NCI-H2227 (cell line): ENCODE measurements at regions not wholly inside any gene's neighbourhood (a gene's known extent, or its start where the extent isn't known, plus 50 kb on each side); places are given as distances from the start of the nearest gene placed in this dataset.
"Not testable (repeated sequence)": the region's sequence is repeated elsewhere in the genome, so short reads cannot be mapped to it uniquely, and the experiment has no call there.

Experiments
- DNase-seq: peaks from one replicate; lab custom pipeline; 2025; ENCODE audit not compliant: unreplicated experiment; lab: John Stamatoyannopoulos, UW

DNA sequence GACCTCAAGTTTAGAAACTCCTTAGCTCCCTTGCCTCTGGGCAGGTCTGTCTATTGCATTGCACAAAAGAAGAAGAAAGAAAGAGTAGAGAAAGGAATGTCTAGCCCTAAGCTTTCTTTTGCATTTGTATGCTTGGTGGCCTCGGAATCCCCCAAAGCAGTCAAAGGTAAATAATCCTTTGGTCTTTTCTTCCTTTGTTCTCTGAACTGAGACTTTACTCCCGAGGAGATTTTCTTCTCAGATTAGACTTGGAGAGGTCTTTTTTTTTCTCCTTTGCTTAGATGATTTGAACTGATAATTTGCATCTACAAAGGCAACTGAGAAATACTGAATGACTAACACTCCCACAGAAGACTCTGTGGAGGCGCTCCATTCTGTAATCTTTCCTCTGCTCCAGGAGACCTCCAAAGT, 93.2 kb downstream of the AKR1D1 start:
- DNase-seq, result no peak

DNA sequence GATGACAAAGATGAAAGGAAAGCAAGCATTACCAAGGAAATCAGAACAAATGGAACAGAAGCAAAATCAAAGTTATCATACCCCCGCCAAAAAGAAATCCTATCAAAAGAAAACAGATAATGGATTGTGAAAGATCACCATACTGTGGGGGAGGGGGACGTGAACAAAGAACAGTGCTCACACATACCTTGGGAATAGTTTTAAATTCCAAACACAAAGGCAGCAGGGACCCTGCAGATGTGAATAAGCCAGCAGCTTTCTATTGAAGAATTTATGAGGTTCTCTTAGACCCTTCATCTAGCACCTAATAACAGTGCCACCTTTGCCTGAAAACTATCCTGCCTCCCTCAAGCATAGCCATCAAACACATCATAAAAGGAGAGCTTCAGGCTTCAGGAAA, 94.0 kb downstream of the AKR1D1 start:
- no peak for DNase-seq

GRCh38 chr7:138170959-138171703, 94.9 kb downstream of the AKR1D1 start:
- DNase-seq, result no peak

DNA sequence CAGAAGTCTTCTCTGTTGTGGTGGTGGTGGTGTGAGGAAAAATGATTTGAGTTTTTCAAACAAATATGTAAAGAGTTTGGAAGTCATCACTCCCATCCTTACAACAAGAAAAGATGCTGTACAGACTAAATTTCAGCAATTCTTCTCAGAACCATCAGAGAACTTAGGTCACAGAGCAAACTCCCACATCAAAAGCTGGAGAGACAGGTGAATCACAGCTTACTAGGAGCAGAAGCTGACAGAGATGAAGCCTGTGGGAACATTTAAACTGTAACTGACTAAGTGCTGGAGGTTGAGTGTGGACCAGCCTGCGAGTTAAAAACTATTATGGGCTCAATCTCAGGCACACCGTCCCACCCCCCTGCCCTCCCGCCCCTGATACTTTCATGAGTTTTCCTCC, 97.3 kb downstream of the AKR1D1 start:
- DNase-seq, result no peak

DNA sequence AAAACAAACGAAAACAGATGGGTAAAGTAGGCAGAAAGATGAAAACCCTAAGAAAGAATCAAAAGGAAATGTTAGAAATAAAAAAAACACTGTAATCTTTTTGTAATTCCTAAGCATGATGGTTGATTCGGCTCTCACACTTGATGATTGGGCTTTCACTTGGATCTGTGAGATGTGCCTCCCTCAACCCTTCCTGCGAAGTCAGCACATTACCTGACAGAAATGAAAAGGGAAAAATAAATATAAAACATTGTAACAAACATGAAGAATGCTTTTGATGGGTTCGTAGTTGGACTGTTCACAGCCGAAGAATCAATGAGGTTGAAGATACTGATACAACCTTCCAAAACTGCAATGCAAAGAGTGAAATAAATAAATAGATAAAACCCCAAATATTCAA, 99.8 kb downstream of the AKR1D1 start:
- DNase-seq, result no peak

DNA sequence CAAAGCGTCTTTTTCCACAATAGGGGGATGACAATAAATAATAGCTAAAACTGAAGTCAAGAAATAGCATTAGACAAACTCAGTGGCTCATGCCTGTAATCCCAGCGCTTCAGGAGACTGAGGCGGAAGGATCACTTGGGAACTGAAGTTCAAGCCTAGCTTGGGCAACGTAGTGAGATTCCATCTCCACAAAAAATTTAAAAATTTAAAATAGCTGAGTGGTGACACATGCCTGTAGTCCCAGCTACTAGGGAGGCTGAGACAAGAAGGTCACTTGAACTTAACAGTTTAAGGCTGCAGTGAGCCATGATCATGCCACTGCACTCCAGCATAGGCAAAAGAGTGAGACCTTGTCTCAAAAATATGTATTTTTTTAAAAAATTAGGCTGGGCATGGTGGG, 107.9 kb downstream of the AKR1D1 start:
- DNase-seq, result no peak

- DNase-seq, result no peak
Observed at GRCh38 chr7:138185132-138185908, 109.1 kb downstream of the AKR1D1 start.

DNA sequence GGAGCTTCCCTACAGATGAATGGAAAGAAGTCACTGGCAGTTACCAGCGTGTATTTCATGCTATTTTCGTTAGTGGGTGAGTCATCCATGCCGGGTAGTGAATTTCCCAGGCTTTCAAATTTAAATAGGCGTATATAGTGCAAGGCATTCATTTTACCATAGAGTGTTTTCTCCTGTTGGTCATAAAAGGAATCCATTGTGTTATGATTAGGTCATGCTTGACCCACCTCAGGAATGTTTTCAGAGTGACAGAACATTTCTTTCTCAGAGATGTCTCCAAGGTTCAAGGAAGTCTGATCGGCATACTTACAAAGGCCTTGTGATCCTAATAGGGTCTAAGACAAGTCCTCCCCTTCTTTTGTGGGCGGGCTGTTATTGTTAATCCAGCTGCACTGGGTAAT, 110.7 kb downstream of the AKR1D1 start:
- no peak for DNase-seq

GRCh38 chr7:138188290-138188858, 112.1 kb downstream of the AKR1D1 start:
- DNase-seq, result no peak

GRCh38 chr7:138194567-138194966, 118.3 kb downstream of the AKR1D1 start:
- DNase-seq, result no peak

DNA sequence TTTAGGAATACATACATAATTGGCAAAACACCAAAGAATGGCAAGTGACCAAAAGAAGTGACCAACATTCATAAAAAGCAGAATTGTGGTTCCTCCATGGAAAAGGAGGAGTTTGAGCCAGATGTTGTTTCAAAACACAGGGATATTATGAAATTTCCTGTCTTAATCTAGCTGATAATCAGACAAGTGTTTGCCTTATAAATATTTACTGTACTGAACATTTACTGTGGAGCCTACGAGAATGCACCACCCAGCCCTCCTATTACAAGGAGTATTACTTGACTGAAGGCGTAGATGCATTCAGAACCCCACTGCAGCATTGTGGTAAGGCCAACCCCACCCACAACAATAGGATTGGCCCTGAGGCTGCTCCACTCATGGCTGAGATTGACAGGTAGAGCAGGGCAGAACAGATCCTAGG, 118.9 kb downstream of the AKR1D1 start:
- no peak for DNase-seq

DNA sequence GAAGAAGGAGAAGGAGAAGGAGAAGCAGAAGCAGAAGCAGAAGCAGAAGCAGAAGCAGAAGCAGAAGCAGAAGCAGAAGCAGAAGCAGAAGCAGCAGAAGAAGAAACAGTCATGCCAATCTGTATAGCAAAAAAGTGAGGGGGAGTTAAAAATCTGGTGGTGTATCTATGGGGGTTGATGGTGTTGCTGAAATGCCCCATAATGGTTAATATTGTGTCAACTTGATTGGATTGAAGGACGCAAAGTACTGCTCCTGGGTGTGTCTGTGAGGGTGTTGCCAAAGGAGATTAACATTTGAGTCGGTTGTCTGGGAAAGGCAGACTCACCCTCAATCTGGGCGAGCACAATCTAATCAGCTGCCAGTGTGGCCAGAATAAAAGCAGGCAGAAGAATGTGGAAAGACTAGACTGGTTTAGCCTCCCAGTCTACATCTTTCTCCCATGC, 120.3 kb downstream of the AKR1D1 start:
- DNase-seq, result not testable (repeated sequence)

- DNase-seq, result no peak
Observed at GRCh38 chr7:138196971-138197896, 121.0 kb downstream of the AKR1D1 start.

GRCh38 chr7:138204285-138204981, 128.2 kb downstream of the AKR1D1 start:
- peak; percentile 49 for DNase-seq

DNA sequence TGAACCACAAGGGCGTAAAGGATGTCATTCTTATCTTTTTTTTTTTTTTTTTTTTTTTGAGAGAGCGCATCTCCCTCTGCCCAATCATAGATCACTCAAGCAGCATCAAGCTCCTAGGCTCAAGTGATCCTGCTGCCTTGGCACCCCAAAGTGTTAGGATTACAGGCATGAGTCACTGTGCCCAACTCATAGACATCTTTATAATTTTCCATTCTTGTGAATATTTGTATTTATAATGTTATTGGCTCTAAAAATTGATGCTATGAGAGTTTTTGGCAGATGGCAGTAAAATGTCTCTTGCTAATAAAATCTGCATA, 128.7 kb downstream of the AKR1D1 start:
- no peak for DNase-seq

- no peak for DNase-seq
Observed at GRCh38 chr7:138205614-138206150, 129.4 kb downstream of the AKR1D1 start.

- DNase-seq, result no peak
Observed at GRCh38 chr7:138207555-138207971, 131.3 kb downstream of the AKR1D1 start.

DNA sequence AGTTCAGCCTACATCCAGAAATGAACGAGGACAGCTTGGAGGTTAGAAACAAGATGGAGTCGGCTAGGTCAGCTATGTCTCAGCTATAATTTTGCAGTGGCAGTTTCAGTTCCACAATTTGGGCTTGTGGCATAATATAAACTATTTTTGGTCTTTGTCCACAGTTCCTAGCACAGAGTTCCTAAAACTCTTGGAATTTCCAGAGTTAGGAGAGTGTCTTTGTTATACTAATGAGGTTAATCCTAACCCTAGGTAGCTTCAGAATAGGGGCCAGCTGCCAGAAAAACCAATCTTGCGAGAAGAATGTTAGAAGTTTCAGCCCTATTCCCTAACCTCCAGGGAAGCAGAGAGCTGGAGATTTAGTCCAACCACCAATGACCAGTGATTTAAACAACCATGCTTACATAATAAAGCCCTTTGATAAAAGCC, 131.9 kb downstream of the AKR1D1 start:
- no peak for DNase-seq

- no peak for DNase-seq
Observed at GRCh38 chr7:138208864-138209263, 132.6 kb downstream of the AKR1D1 start.

DNA sequence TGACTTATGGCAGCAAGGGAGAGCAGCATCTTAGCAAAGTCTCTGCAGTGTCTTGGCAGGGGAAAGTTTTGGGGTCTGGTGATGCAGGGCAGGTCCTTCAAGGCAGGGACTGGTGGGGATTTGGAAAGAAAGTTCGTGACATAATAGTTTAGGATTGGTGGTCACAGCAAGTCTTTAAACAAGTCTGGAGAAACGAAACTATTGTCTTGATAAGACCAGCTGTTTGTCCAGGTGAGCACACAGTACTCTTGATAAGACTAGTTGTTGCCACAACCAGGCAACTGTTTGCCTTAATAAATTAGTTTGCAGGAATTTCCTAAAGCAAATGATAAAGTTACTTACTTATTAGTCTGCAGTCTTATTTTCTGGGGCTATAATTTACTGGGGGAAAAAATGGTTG, 136.1 kb downstream of the AKR1D1 start:
- DNase-seq, result no peak
